RWPE2 (cell line): ENCODE measurements at regions not wholly inside any gene's neighbourhood (a gene's known extent, or its start where the extent isn't known, plus 50 kb on each side); places are given as distances from the start of the nearest gene placed in this dataset.

ENCODE experiments used
- ATAC-seq: fragments of 200-7000 bp; cut with Tn5 transposase; 3 replicates; pipeline ENCODE4 v1.9.1; 2021; ENCODE audit warnings: low read depth
- DNase-seq: peaks from one replicate; pipeline ENCODE4 v3.0.0-alpha.2; 2020; ENCODE audit warnings: low spot score
- H3K27ac ChIP-seq: fragments of 450-650 bp; 2 replicates; pipeline ENCODE4 v1.5.1; 2017; ENCODE audit warnings: mild to moderate bottlenecking; ENCODE audit not compliant: poor library complexity, severe bottlenecking
- H3K27me3 ChIP-seq: fragments of 250-450 bp; sonication (Bioruptor Pico); 2 replicates; pipeline ENCODE4 v1.5.1; 2021; ENCODE audit warnings: mild to moderate bottlenecking, moderate library complexity; ENCODE audit not compliant: insufficient read depth, poor library complexity, severe bottlenecking
- H3K36me3 ChIP-seq: fragments of 250-450 bp; sonication (Bioruptor Pico); 2 replicates; pipeline ENCODE4 v1.5.1; 2020; ENCODE audit warnings: low read depth, mild to moderate bottlenecking, moderate library complexity
- H3K4me1 ChIP-seq: fragments of 250-450 bp; sonication (Bioruptor Pico); 2 replicates; pipeline ENCODE4 v1.5.1; 2021; ENCODE audit warnings: mild to moderate bottlenecking, moderate library complexity; ENCODE audit not compliant: insufficient read depth, poor library complexity, severe bottlenecking
- H3K4me3 ChIP-seq: fragments of 250-450 bp; sonication (Bioruptor Pico); 2 replicates; pipeline ENCODE4 v1.5.1; 2021; ENCODE audit warnings: mild to moderate bottlenecking, moderate library complexity; ENCODE audit not compliant: severe bottlenecking
- H3K9me3 ChIP-seq: fragments of 250-450 bp; sonication (Bioruptor Pico); 2 replicates; pipeline ENCODE4 v1.5.1; 2021; ENCODE audit warnings: mild to moderate bottlenecking, moderate library complexity; ENCODE audit not compliant: severe bottlenecking
- CTCF ChIP-seq: fragments of 450-650 bp; IDR thresholded peaks from one replicate; pipeline ENCODE4 v1.5.1; 2017; ENCODE audit warnings: mild to moderate bottlenecking, moderate library complexity; ENCODE audit not compliant: poor library complexity, severe bottlenecking

DNA sequence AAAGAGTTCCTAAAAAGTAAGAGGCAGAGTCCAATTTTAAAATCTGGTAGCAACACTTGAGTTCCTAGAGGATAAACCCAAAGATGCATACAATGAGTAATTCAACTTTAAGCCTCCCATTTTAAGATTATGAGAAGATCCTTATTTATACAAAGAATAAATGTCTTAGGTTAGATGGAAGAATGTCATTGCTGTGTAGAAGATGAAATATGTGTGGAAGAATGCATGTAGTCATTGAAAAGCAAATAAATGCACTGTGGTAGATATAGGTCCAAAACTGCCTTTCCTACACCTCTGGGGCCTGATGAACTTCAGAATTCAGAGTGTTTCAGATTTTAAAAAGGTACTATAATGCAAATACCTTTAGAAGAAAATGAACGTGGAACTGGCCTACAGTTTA lies 58.7 kb upstream of the LRP1B start:
- no peak overlapping the region for H3K4me3 ChIP-seq
- ATAC-seq = no peak
- no peaks in the 10 kb centered on the region for H3K27me3 ChIP-seq
- no peak for TF ChIP-seq CTCF
- peaks cover 10% of the 10 kb centered on the region for H3K4me1 ChIP-seq
- no peaks in the 10 kb centered on the region for H3K36me3 ChIP-seq
- H3K27ac ChIP-seq = no peak overlapping the region
- DNase-seq = no peak
- H3K9me3 ChIP-seq = no peaks in the 10 kb centered on the region

- TF ChIP-seq CTCF = no peak
- DNase-seq (no peak), ATAC-seq (no peak)
- Histone ChIP-seq H3K27me3 (no peaks in the 10 kb centered on the region), H3K27ac (no peak overlapping the region), H3K4me1 (peaks cover 10% of the 10 kb centered on the region), H3K4me3 (no peak overlapping the region), H3K9me3 (no peaks in the 10 kb centered on the region), H3K36me3 (no peaks in the 10 kb centered on the region)
Observed at GRCh38 chr2:142188562-142188961, 57.7 kb upstream of the LRP1B start.

DNA sequence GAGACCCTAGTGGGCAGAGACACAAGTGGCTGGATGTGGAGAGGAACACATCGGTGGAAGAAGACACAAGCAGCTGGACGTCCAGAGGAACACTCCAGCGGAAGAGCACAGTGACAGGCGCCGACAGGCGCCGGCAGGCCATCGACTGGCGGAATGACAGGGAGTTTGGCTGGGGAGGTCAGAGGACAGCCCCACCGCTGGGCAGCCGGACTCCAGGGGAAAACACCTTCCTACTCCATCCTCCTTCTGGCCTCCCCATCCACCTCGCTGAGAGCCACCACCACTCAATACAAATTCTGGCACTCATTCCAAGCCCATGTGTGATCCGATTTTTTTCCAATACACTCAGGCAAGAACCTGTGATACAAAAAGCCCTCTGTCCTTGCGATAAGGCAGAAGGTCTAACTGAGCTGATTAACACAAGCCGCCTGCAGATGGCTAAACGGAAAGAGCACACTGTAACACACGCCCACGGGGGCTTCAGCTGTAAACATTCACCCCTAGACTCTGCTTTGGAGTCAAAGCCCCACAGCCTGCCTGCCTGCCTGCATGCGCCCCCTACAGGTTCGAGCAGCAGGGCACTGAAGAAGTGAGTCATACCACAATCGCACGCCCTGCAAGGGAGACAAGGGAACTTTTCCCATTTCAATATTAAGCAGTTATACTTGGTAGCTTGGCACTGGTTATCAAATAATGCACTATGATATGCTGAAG lies 50.2 kb upstream of the LRP1B start:
- Histone ChIP-seq H3K4me3 (no peak overlapping the region), H3K27ac (no peak overlapping the region), H3K36me3 (no peaks in the 10 kb centered on the region), H3K9me3 (no peaks in the 10 kb centered on the region), H3K27me3 (no peaks in the 10 kb centered on the region), H3K4me1 (peaks cover 7% of the 10 kb centered on the region)
- ATAC-seq (no peak), DNase-seq (no peak)
- no peak for TF ChIP-seq CTCF
